A673 (cell line): ENCODE measurements at regions not wholly inside any gene's neighbourhood (a gene's known extent, or its start where the extent isn't known, plus 50 kb on each side); places are given as distances from the start of the nearest gene placed in this dataset.

Experiments used
- BruUV-seq: library from RNA; stranded (reverse); fragments of 400-500 nt; replicated peaks from 2 replicates; lab custom pipeline; 2021; lab: Mats Ljungman, UMichigan
- CTCF ChIA-PET: fragments of 300-600 bp; sonication (Branson Sonifier 250); formaldehyde crosslinking; loops from one replicate; lab custom pipeline; 2022; ENCODE audit warnings: antibody characterized with exemption; lab: Charles Lee
- POLR2A ChIA-PET: fragments of 300-600 bp; sonication (Branson Sonifier 250); formaldehyde crosslinking; loops from one replicate; lab custom pipeline; 2022; ENCODE audit warnings: antibody characterized with exemption; ENCODE audit not compliant: low non-redundant PET; lab: Charles Lee
- DNase-seq: peaks from one replicate; pipeline ENCODE4 v3.0.0-alpha.2; 2015; ENCODE audit warnings: low spot score
- H3K27ac ChIP-seq: fragments of 200-600 bp; sonication (generic); 2 replicates; pipeline ENCODE4 v1.5.1; 2016; ENCODE audit warnings: mixed run types, low read depth, mild to moderate bottlenecking, mixed read lengths, antibody characterized with exemption, low read length; ENCODE audit not compliant: poor library complexity, severe bottlenecking
- H3K27me3 ChIP-seq: fragments of 200-600 bp; sonication (generic); replicated peaks from 2 replicates; pipeline ENCODE4 v1.6.1; 2017; ENCODE audit warnings: mixed run types, low read depth, mild to moderate bottlenecking, mixed read lengths, antibody characterized with exemption, low read length; ENCODE audit not compliant: insufficient read depth, poor library complexity
- H3K36me3 ChIP-seq: fragments of 200-600 bp; sonication (generic); 2 replicates; pipeline ENCODE4 v1.6.1; 2016; ENCODE audit warnings: mixed run types, mild to moderate bottlenecking, mixed read lengths, antibody characterized with exemption, low read length; ENCODE audit not compliant: insufficient read depth, poor library complexity, severe bottlenecking
- H3K4me1 ChIP-seq: fragments of 200-600 bp; sonication (generic); 2 replicates; pipeline ENCODE4 v1.6.1; 2017; ENCODE audit warnings: mixed run types, mild to moderate bottlenecking, mixed read lengths, antibody characterized with exemption, low read length; ENCODE audit not compliant: insufficient read depth, poor library complexity, severe bottlenecking
- H3K4me3 ChIP-seq: fragments of 200-600 bp; sonication (generic); 2 replicates; pipeline ENCODE4 v1.5.1; 2016; ENCODE audit warnings: low read depth, mixed run types, mild to moderate bottlenecking, mixed read lengths, low read length; ENCODE audit not compliant: poor library complexity, severe bottlenecking
- H3K9me3 ChIP-seq: fragments of 200-600 bp; sonication (generic); 2 replicates; pipeline ENCODE4 v1.6.1; 2016; ENCODE audit warnings: mixed run types, low read depth, mild to moderate bottlenecking, mixed read lengths, antibody characterized with exemption, low read length; ENCODE audit not compliant: poor library complexity, severe bottlenecking
- CTCF ChIP-seq: fragments of 300-800, 200-600 bp; sonication (generic); conservative IDR thresholded peaks from 2 replicates; pipeline ENCODE4 v1.5.1; 2017; ENCODE audit warnings: low read depth, mild to moderate bottlenecking, antibody characterized with exemption, low read length, moderate library complexity, mixed read lengths
- EZH2 ChIP-seq: fragments of 200-600 bp; sonication (generic); IDR thresholded peaks from 2 replicates; pipeline ENCODE4 v1.6.1; 2017; ENCODE audit warnings: borderline replicate concordance, low read depth, mild to moderate bottlenecking, mixed read lengths, antibody characterized with exemption, low read length; ENCODE audit not compliant: poor library complexity, severe bottlenecking
- intact Hi-C: fragments of 100-400 bp; cut with micrococcal nuclease; formaldehyde crosslinking; loops from one replicate; pipeline ENCODE4 v1.10.0; 2022; ENCODE audit not compliant: unreplicated experiment

GRCh38 chr2:238745997-238746396 is 101.9 kb upstream of the TWIST2 start:
- Histone ChIP-seq H3K27ac (no peak overlapping the region), H3K36me3 (no peaks in the 10 kb centered on the region), H3K9me3 (peaks cover 4% of the 10 kb centered on the region), H3K27me3 (peaks cover 2% of the 10 kb centered on the region), H3K4me3 (no peak overlapping the region), H3K4me1 (no peaks in the 10 kb centered on the region)
- TF ChIP-seq CTCF (no peak), EZH2 (no peak)
- intact Hi-C loops: no loop called here
- POLR2A ChIA-PET: no interaction called here
- CTCF ChIA-PET: no interaction called here
- DNase-seq: no peak
- BruUV-seq: no TSS peak

DNA sequence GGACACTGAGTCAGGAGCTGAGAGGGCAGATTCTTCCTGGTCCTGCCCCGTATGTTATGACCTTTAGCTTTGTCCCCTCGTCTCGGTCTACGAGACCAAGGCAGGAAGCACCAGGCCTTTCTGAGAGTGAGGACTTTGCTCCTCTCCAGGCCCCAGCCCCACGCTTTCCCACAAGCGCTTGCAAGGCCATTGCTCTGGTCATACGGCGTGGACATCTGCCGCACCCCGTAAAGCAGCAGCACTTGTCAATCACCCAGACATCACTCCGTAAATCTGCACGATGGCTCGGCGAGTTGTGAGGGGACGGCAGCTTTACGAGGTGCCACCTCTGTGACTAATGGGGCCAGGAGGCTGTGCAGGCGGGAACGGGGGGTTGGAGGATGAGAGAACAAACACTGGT is 100.8 kb upstream of the TWIST2 start:
- Histone ChIP-seq H3K36me3 (no peaks in the 10 kb centered on the region), H3K4me3 (no peak overlapping the region), H3K27me3 (peaks cover 10% of the 10 kb centered on the region), H3K27ac (no peak overlapping the region), H3K9me3 (peaks cover 4% of the 10 kb centered on the region), H3K4me1 (no peaks in the 10 kb centered on the region)
- no peak for TF ChIP-seq EZH2
- no peak for TF ChIP-seq CTCF
- CTCF ChIA-PET: no interaction called here
- DNase-seq: no peak
- intact Hi-C loops: no loop called here
- POLR2A ChIA-PET: no interaction called here
- no TSS peak for BruUV-seq

GRCh38 chr2:238747557-238747956 is 100.3 kb upstream of the TWIST2 start:
- ChIA-PET CTCF (no interaction called here), POLR2A (no interaction called here)
- BruUV-seq: no TSS peak
- Histone ChIP-seq H3K4me1 (no peaks in the 10 kb centered on the region), H3K9me3 (peaks cover 4% of the 10 kb centered on the region), H3K27ac (no peak overlapping the region), H3K36me3 (no peaks in the 10 kb centered on the region), H3K27me3 (peaks cover 10% of the 10 kb centered on the region), H3K4me3 (no peak overlapping the region)
- TF ChIP-seq CTCF (no peak), EZH2 (no peak)
- intact Hi-C loops: no loop called here
- DNase-seq: no peak
